Neural progenitor cell (in vitro differentiated cells): ENCODE measurements at regions not wholly inside any gene's neighbourhood (a gene's known extent, or its start where the extent isn't known, plus 50 kb on each side); places are given as distances from the start of the nearest gene placed in this dataset.

ENCODE experiments used
- DNase-seq: peaks from one replicate; pipeline ENCODE4 v3.0.0-alpha.2; 2016; ENCODE audit warnings: low spot score
- H2AFZ ChIP-seq: fragments of 200-600 bp; sonication (generic); replicated peaks from 2 replicates; pipeline ENCODE4 v1.6.1; 2016; ENCODE audit warnings: antibody characterized with exemption
- H3F3A ChIP-seq: fragments of 200-600 bp; sonication (generic); 2 replicates; pipeline ENCODE4 v1.6.1; 2016; ENCODE audit warnings: antibody characterized with exemption, low read depth
- H3K27ac ChIP-seq: fragments of 200-600 bp; sonication (generic); 2 replicates; pipeline ENCODE4 v1.5.1; 2016; ENCODE audit warnings: mild to moderate bottlenecking
- H3K27me3 ChIP-seq: fragments of 200-600 bp; sonication (generic); 2 replicates; pipeline ENCODE4 v1.6.1; 2016; ENCODE audit warnings: mild to moderate bottlenecking, moderate library complexity
- H3K36me3 ChIP-seq: fragments of 200-600 bp; sonication (generic); 2 replicates; pipeline ENCODE4 v1.5.1; 2016
- H3K4me1 ChIP-seq: fragments of 200-600 bp; sonication (generic); 2 replicates; pipeline ENCODE4 v1.6.1; 2016; ENCODE audit warnings: mixed run types
- H3K4me2 ChIP-seq: fragments of 200-600 bp; sonication (generic); 2 replicates; pipeline ENCODE4 v1.6.1; 2016
- H3K4me3 ChIP-seq: fragments of 200-600 bp; sonication (generic); 2 replicates; pipeline ENCODE4 v1.5.1; 2016
- H3K79me2 ChIP-seq: fragments of 200-600 bp; sonication (generic); 2 replicates; pipeline ENCODE4 v1.6.1; 2016; ENCODE audit warnings: low read depth
- H3K9ac ChIP-seq: fragments of 200-600 bp; sonication (generic); 2 replicates; pipeline ENCODE4 v1.6.1; 2016
- H3K9me3 ChIP-seq: fragments of 200-600 bp; sonication (generic); 2 replicates; pipeline ENCODE4 v1.5.1; 2016; ENCODE audit warnings: low read depth
- H4K20me1 ChIP-seq: fragments of 200-600 bp; sonication (generic); 2 replicates; pipeline ENCODE4 v1.6.1; 2016; ENCODE audit warnings: low read depth
- H3K27ac Mint-ChIP-seq: 3 replicates; pipeline ENCODE4 v1.8.0; 2021; ENCODE audit warnings: mixed read lengths
- H3K27me3 Mint-ChIP-seq: 2 replicates; pipeline ENCODE4 v1.8.0; 2022; ENCODE audit warnings: low read depth, mild to moderate bottlenecking, inconsistent platforms, moderate library complexity, mixed read lengths; ENCODE audit not compliant: insufficient read depth
- H3K36me3 Mint-ChIP-seq: 3 replicates; pipeline ENCODE4 v1.8.0; 2021; ENCODE audit warnings: mixed read lengths
- H3K4me1 Mint-ChIP-seq: 3 replicates; pipeline ENCODE4 v1.8.0; 2021; ENCODE audit warnings: mixed read lengths
- H3K4me3 Mint-ChIP-seq: 3 replicates; pipeline ENCODE4 v1.8.0; 2021; ENCODE audit warnings: mild to moderate bottlenecking, moderate library complexity, mixed read lengths
- H3K9me3 Mint-ChIP-seq: 3 replicates; pipeline ENCODE4 v1.8.0; 2020; ENCODE audit warnings: mixed read lengths
- CTCF ChIP-seq: fragments of 200-600 bp; sonication (generic); IDR thresholded peaks from 2 replicates; pipeline ENCODE4 v1.5.1; 2017; ENCODE audit warnings: antibody characterized with exemption, mild to moderate bottlenecking
- EZH2 ChIP-seq: fragments of 200-600 bp; sonication (generic); IDR thresholded peaks from 2 replicates; pipeline ENCODE4 v1.6.1; 2017; ENCODE audit warnings: antibody characterized with exemption, mild to moderate bottlenecking, moderate library complexity
- EZH2phosphoT487 ChIP-seq: fragments of 200-600 bp; sonication (generic); IDR thresholded peaks from 2 replicates; pipeline ENCODE4 v1.6.1; 2017; ENCODE audit warnings: antibody characterized with exemption

- TF ChIP-seq CTCF = no peak
- TF ChIP-seq EZH2 = no peak
- TF ChIP-seq EZH2phosphoT487 = no peak
- no peaks in the 10 kb centered on the region for H4K20me1 ChIP-seq
- no peaks in the 10 kb centered on the region for H3K4me1 ChIP-seq
- Mint-ChIP-seq H3K4me3 (no peak overlapping the region), H3K36me3 (no peaks in the 10 kb centered on the region), H3K27me3 (no peaks in the 10 kb centered on the region), H3K9me3 (no peaks in the 10 kb centered on the region), H3K27ac (no peak overlapping the region), H3K4me1 (no peaks in the 10 kb centered on the region)
- H3K9ac ChIP-seq = no peak overlapping the region
- no peaks in the 10 kb centered on the region for H3F3A ChIP-seq
- no peak for DNase-seq
- H3K4me3 ChIP-seq = no peak overlapping the region
- no peak overlapping the region for H3K27ac ChIP-seq
- H3K4me2 ChIP-seq = no peak overlapping the region
- H3K9me3 ChIP-seq = no peaks in the 10 kb centered on the region
- H3K27me3 ChIP-seq = no peaks in the 10 kb centered on the region
- no peaks in the 10 kb centered on the region for H3K79me2 ChIP-seq
- H2AFZ ChIP-seq = no peak overlapping the region
- H3K36me3 ChIP-seq = no peaks in the 10 kb centered on the region
These were observed 261.1 kb downstream of the ADGRG6 start for GRCh38 chr6:142562865-142563264.

GRCh38 chr6:142566628-142567396 lies 265.0 kb downstream of the ADGRG6 start:
- Mint-ChIP-seq H3K4me3 (no peak overlapping the region), H3K27me3 (no peaks in the 10 kb centered on the region), H3K4me1 (peaks cover 15% of the 10 kb centered on the region), H3K36me3 (no peaks in the 10 kb centered on the region), H3K9me3 (no peaks in the 10 kb centered on the region), H3K27ac (no peak overlapping the region)
- H3F3A ChIP-seq = no peaks in the 10 kb centered on the region
- H3K79me2 ChIP-seq = no peaks in the 10 kb centered on the region
- no peak overlapping the region for H3K27ac ChIP-seq
- H3K36me3 ChIP-seq = no peaks in the 10 kb centered on the region
- DNase-seq = peak; percentile 63
- no peak overlapping the region for H3K4me2 ChIP-seq
- H3K4me1 ChIP-seq = peaks cover 8% of the 10 kb centered on the region
- H3K4me3 ChIP-seq = no peak overlapping the region
- H3K9me3 ChIP-seq = no peaks in the 10 kb centered on the region
- no peaks in the 10 kb centered on the region for H4K20me1 ChIP-seq
- H2AFZ ChIP-seq = peak overlapping the region; percentile 32
- TF ChIP-seq EZH2 = no peak
- no peak for TF ChIP-seq EZH2phosphoT487
- TF ChIP-seq CTCF = peak; percentile 78
- no peaks in the 10 kb centered on the region for H3K27me3 ChIP-seq
- no peak overlapping the region for H3K9ac ChIP-seq

GRCh38 chr6:142567461-142567860 lies 265.7 kb downstream of the ADGRG6 start:
- Mint-ChIP-seq H3K27me3 (no peaks in the 10 kb centered on the region), H3K27ac (no peak overlapping the region), H3K9me3 (peaks cover 2% of the 10 kb centered on the region), H3K36me3 (no peaks in the 10 kb centered on the region), H3K4me3 (no peak overlapping the region), H3K4me1 (peaks cover 15% of the 10 kb centered on the region)
- no peaks in the 10 kb centered on the region for H3K79me2 ChIP-seq
- DNase-seq = no peak
- no peak overlapping the region for H2AFZ ChIP-seq
- no peaks in the 10 kb centered on the region for H4K20me1 ChIP-seq
- H3F3A ChIP-seq = no peaks in the 10 kb centered on the region
- no peak overlapping the region for H3K27ac ChIP-seq
- no peak overlapping the region for H3K4me2 ChIP-seq
- TF ChIP-seq CTCF = no peak
- no peak for TF ChIP-seq EZH2phosphoT487
- no peak for TF ChIP-seq EZH2
- H3K9me3 ChIP-seq = no peaks in the 10 kb centered on the region
- H3K27me3 ChIP-seq = no peaks in the 10 kb centered on the region
- peaks cover 8% of the 10 kb centered on the region for H3K4me1 ChIP-seq
- no peaks in the 10 kb centered on the region for H3K36me3 ChIP-seq
- no peak overlapping the region for H3K9ac ChIP-seq
- H3K4me3 ChIP-seq = no peak overlapping the region
